Neural progenitor cell (in vitro differentiated cells): ENCODE measurements at regions not wholly inside any gene's neighbourhood (a gene's known extent, or its start where the extent isn't known, plus 50 kb on each side); places are given as distances from the start of the nearest gene placed in this dataset.

Experiments used
- DNase-seq: peaks from one replicate; pipeline ENCODE4 v3.0.0-alpha.2; 2016; ENCODE audit warnings: low spot score
- H2AFZ ChIP-seq: fragments of 200-600 bp; sonication (generic); replicated peaks from 2 replicates; pipeline ENCODE4 v1.6.1; 2016; ENCODE audit warnings: antibody characterized with exemption
- H3F3A ChIP-seq: fragments of 200-600 bp; sonication (generic); 2 replicates; pipeline ENCODE4 v1.6.1; 2016; ENCODE audit warnings: antibody characterized with exemption, low read depth
- H3K27ac ChIP-seq: fragments of 200-600 bp; sonication (generic); 2 replicates; pipeline ENCODE4 v1.5.1; 2016; ENCODE audit warnings: mild to moderate bottlenecking
- H3K27me3 ChIP-seq: fragments of 200-600 bp; sonication (generic); 2 replicates; pipeline ENCODE4 v1.6.1; 2016; ENCODE audit warnings: mild to moderate bottlenecking, moderate library complexity
- H3K36me3 ChIP-seq: fragments of 200-600 bp; sonication (generic); 2 replicates; pipeline ENCODE4 v1.5.1; 2016
- H3K4me1 ChIP-seq: fragments of 200-600 bp; sonication (generic); 2 replicates; pipeline ENCODE4 v1.6.1; 2016; ENCODE audit warnings: mixed run types
- H3K4me2 ChIP-seq: fragments of 200-600 bp; sonication (generic); 2 replicates; pipeline ENCODE4 v1.6.1; 2016
- H3K4me3 ChIP-seq: fragments of 200-600 bp; sonication (generic); 2 replicates; pipeline ENCODE4 v1.5.1; 2016
- H3K79me2 ChIP-seq: fragments of 200-600 bp; sonication (generic); 2 replicates; pipeline ENCODE4 v1.6.1; 2016; ENCODE audit warnings: low read depth
- H3K9ac ChIP-seq: fragments of 200-600 bp; sonication (generic); 2 replicates; pipeline ENCODE4 v1.6.1; 2016
- H3K9me3 ChIP-seq: fragments of 200-600 bp; sonication (generic); 2 replicates; pipeline ENCODE4 v1.5.1; 2016; ENCODE audit warnings: low read depth
- H4K20me1 ChIP-seq: fragments of 200-600 bp; sonication (generic); 2 replicates; pipeline ENCODE4 v1.6.1; 2016; ENCODE audit warnings: low read depth
- H3K27ac Mint-ChIP-seq: 3 replicates; pipeline ENCODE4 v1.8.0; 2021; ENCODE audit warnings: mixed read lengths
- H3K27me3 Mint-ChIP-seq: 2 replicates; pipeline ENCODE4 v1.8.0; 2022; ENCODE audit warnings: low read depth, mild to moderate bottlenecking, inconsistent platforms, moderate library complexity, mixed read lengths; ENCODE audit not compliant: insufficient read depth
- H3K36me3 Mint-ChIP-seq: 3 replicates; pipeline ENCODE4 v1.8.0; 2021; ENCODE audit warnings: mixed read lengths
- H3K4me1 Mint-ChIP-seq: 3 replicates; pipeline ENCODE4 v1.8.0; 2021; ENCODE audit warnings: mixed read lengths
- H3K4me3 Mint-ChIP-seq: 3 replicates; pipeline ENCODE4 v1.8.0; 2021; ENCODE audit warnings: mild to moderate bottlenecking, moderate library complexity, mixed read lengths
- H3K9me3 Mint-ChIP-seq: 3 replicates; pipeline ENCODE4 v1.8.0; 2020; ENCODE audit warnings: mixed read lengths
- CTCF ChIP-seq: fragments of 200-600 bp; sonication (generic); IDR thresholded peaks from 2 replicates; pipeline ENCODE4 v1.5.1; 2017; ENCODE audit warnings: antibody characterized with exemption, mild to moderate bottlenecking
- EZH2 ChIP-seq: fragments of 200-600 bp; sonication (generic); IDR thresholded peaks from 2 replicates; pipeline ENCODE4 v1.6.1; 2017; ENCODE audit warnings: antibody characterized with exemption, mild to moderate bottlenecking, moderate library complexity
- EZH2phosphoT487 ChIP-seq: fragments of 200-600 bp; sonication (generic); IDR thresholded peaks from 2 replicates; pipeline ENCODE4 v1.6.1; 2017; ENCODE audit warnings: antibody characterized with exemption

GRCh38 chr19:28862238-28862637, 350.7 kb downstream of the UQCRFS1 start:
- Mint-ChIP-seq H3K27ac (no peak overlapping the region), H3K9me3 (peaks cover 2% of the 10 kb centered on the region), H3K36me3 (no peaks in the 10 kb centered on the region), H3K4me1 (no peaks in the 10 kb centered on the region), H3K4me3 (no peak overlapping the region), H3K27me3 (peaks cover 6% of the 10 kb centered on the region)
- H3K9ac ChIP-seq: no peak overlapping the region
- TF ChIP-seq EZH2 (no peak), EZH2phosphoT487 (no peak), CTCF (no peak)
- no peak overlapping the region for H3K4me2 ChIP-seq
- no peaks in the 10 kb centered on the region for H3K9me3 ChIP-seq
- H3K36me3 ChIP-seq: no peaks in the 10 kb centered on the region
- no peak overlapping the region for H2AFZ ChIP-seq
- DNase-seq: no peak
- no peaks in the 10 kb centered on the region for H3K27me3 ChIP-seq
- no peak overlapping the region for H3K27ac ChIP-seq
- no peak overlapping the region for H3K4me3 ChIP-seq
- H3K4me1 ChIP-seq: no peaks in the 10 kb centered on the region
- H3F3A ChIP-seq: no peaks in the 10 kb centered on the region
- H4K20me1 ChIP-seq: no peaks in the 10 kb centered on the region
- no peaks in the 10 kb centered on the region for H3K79me2 ChIP-seq

GRCh38 chr19:28859811-28860210, 353.1 kb downstream of the UQCRFS1 start:
- no peaks in the 10 kb centered on the region for H3K36me3 ChIP-seq
- no peak for DNase-seq
- H4K20me1 ChIP-seq: no peaks in the 10 kb centered on the region
- H3K4me3 ChIP-seq: no peak overlapping the region
- no peaks in the 10 kb centered on the region for H3K36me3 Mint-ChIP-seq
- H3K79me2 ChIP-seq: no peaks in the 10 kb centered on the region
- H3K27me3 ChIP-seq: no peaks in the 10 kb centered on the region
- TF ChIP-seq EZH2phosphoT487 (no peak), EZH2 (no peak), CTCF (no peak)
- H3F3A ChIP-seq: no peaks in the 10 kb centered on the region
- no peak overlapping the region for H3K27ac Mint-ChIP-seq
- H3K4me3 Mint-ChIP-seq: no peak overlapping the region
- peaks cover under 1% of the 10 kb centered on the region for H3K9me3 Mint-ChIP-seq
- H3K27me3 Mint-ChIP-seq: peaks cover 9% of the 10 kb centered on the region
- no peak overlapping the region for H2AFZ ChIP-seq
- H3K27ac ChIP-seq: no peak overlapping the region
- no peak overlapping the region for H3K9ac ChIP-seq
- no peaks in the 10 kb centered on the region for H3K9me3 ChIP-seq
- no peak overlapping the region for H3K4me2 ChIP-seq
- no peaks in the 10 kb centered on the region for H3K4me1 Mint-ChIP-seq
- no peaks in the 10 kb centered on the region for H3K4me1 ChIP-seq

- no peaks in the 10 kb centered on the region for H3F3A ChIP-seq
- no peaks in the 10 kb centered on the region for H3K9me3 ChIP-seq
- H3K9ac ChIP-seq: no peak overlapping the region
- peaks cover 12% of the 10 kb centered on the region for H3K27me3 Mint-ChIP-seq
- no peak overlapping the region for H3K27ac Mint-ChIP-seq
- H3K79me2 ChIP-seq: no peaks in the 10 kb centered on the region
- H2AFZ ChIP-seq: no peak overlapping the region
- no peaks in the 10 kb centered on the region for H3K27me3 ChIP-seq
- DNase-seq: no peak
- no peak for TF ChIP-seq CTCF
- TF ChIP-seq EZH2: no peak
- TF ChIP-seq EZH2phosphoT487: no peak
- H3K9me3 Mint-ChIP-seq: peaks cover 7% of the 10 kb centered on the region
- no peaks in the 10 kb centered on the region for H3K4me1 ChIP-seq
- H3K4me1 Mint-ChIP-seq: no peaks in the 10 kb centered on the region
- no peak overlapping the region for H3K4me2 ChIP-seq
- H3K36me3 ChIP-seq: no peaks in the 10 kb centered on the region
- no peaks in the 10 kb centered on the region for H4K20me1 ChIP-seq
- H3K36me3 Mint-ChIP-seq: no peaks in the 10 kb centered on the region
- H3K4me3 ChIP-seq: no peak overlapping the region
- H3K27ac ChIP-seq: no peak overlapping the region
- H3K4me3 Mint-ChIP-seq: no peak overlapping the region
These were observed 354.0 kb downstream of the UQCRFS1 start for GRCh38 chr19:28858933-28859332.
